ENCODE measurements at regions not wholly inside any gene's neighbourhood (a gene's known extent, or its start where the extent isn't known, plus 50 kb on each side); places are given as distances from the start of the nearest gene placed in this dataset.

DNA sequence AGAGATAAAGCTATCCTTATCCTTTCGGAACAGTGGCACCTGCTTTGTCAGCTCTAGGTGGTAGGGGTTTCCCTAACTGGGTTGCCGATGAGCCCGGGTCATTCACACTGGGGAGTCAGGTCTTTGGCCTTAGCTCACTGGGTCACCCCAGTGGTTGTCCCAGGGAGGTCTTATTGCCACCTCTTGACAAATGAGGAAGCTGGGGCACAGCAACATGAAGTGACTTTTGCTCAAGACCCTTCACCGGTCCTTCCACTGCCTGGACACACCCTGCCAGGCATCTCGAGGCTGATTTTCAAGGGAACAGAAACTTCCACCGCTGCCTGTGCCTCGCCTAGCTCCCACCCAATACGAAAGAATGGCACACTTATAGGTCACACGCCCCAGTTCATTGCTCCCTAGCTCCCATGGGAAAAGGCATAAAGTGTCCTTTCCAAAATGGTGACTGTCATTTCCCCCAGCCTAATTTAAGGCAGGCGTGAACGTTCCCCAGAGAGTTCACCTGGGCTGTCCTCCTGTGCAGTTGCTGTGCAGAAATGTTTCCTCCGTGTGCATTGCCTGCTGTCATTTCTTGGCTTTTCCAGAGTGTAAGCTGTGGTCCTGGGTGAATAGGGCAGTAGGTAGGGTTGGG lies 156.1 kb upstream of the CCND2 start:
- TF ChIP-seq, protein P1, sequence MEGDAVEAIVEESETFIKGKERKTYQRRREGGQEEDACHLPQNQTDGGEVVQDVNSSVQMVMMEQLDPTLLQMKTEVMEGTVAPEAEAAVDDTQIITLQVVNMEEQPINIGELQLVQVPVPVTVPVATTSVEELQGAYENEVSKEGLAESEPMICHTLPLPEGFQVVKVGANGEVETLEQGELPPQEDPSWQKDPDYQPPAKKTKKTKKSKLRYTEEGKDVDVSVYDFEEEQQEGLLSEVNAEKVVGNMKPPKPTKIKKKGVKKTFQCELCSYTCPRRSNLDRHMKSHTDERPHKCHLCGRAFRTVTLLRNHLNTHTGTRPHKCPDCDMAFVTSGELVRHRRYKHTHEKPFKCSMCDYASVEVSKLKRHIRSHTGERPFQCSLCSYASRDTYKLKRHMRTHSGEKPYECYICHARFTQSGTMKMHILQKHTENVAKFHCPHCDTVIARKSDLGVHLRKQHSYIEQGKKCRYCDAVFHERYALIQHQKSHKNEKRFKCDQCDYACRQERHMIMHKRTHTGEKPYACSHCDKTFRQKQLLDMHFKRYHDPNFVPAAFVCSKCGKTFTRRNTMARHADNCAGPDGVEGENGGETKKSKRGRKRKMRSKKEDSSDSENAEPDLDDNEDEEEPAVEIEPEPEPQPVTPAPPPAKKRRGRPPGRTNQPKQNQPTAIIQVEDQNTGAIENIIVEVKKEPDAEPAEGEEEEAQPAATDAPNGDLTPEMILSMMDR (IDR thresholded peaks at IDR 0.05; ENCODE audit: insufficient read depth, low read depth, low read length, missing control alignments), result no peak
- peak overlapping the region; percentile 53 for H3K4me3 ChIP-seq (ENCODE audit: low read depth, low read length)
- DNase-seq (ENCODE audit: low read depth), result peak; percentile 57

DNA sequence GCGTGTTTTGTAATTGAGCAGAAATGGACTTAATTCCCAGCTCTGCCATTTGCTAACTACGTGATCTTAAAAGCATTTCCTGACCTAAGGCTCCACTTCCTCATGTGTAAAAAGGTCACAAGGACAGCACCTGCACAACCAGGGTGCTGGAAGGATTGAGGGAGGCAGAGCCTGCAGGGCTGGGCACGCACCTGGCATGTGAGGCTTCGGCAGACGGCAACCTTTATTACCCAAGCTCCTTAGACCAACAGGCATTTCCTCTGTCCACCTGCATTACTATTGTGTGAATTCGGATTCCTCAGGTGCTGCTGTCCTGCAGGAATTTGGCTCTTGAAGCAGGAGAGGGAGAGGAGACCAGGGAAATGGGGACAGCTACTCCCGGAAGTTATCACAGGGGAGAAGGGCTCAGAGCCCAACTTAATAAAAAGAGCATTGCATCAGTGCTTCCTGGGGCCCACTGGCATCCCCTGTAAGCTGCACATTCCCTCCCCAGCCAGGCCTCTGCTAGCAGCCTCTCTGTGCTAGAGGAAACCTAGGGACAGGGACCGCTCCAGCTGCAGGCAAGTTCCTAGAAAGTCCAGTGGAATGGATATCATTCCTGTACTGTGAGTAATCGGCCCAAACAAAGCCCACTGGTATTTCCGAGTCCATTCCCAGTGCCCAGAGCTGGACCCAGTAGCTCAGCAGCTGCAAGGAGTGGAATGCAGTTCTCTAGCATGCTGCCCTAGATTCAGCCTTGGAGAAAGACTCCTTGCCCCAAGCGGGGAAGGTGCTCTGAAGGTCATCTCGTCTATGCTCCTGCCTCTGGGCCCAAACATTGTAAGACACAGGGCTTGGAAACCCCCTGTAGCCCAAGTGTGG lies 157.1 kb upstream of the CCND2 start:
- TF ChIP-seq, protein P1 (IDR thresholded peaks at IDR 0.05; ENCODE audit: insufficient read depth, low read depth, low read length, missing control alignments), result no peak
- H3K4me3 ChIP-seq (ENCODE audit: low read depth, low read length), result peak overlapping the region; percentile 53
- DNase-seq (ENCODE audit: low read depth), result peak; percentile 39

DNA sequence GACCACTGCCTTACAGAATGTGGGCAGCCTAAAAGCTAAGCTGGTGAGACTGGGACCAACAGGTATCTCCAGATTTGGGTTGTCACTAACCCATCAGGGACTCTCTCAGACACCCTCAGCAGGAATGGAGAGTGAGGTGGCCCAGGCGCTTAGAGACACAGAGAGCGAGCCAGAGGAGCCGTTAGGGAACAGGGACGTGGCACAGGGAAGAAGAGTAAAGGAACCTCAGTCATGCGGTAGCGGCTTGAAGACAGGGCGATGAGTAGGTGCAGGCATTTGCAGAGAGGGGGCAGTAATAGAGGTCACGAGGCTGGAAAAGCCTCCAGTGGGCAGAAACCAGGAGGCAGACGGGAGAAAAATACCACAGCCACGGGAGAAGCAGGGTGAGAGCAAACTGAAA lies 158.0 kb upstream of the CCND2 start:
- no peak for DNase-seq (ENCODE audit: low read depth)
- TF ChIP-seq, protein P1 (IDR thresholded peaks at IDR 0.05; ENCODE audit: insufficient read depth, low read depth, low read length, missing control alignments), result no peak
- no peak overlapping the region for H3K4me3 ChIP-seq (ENCODE audit: low read depth, low read length)

DNA sequence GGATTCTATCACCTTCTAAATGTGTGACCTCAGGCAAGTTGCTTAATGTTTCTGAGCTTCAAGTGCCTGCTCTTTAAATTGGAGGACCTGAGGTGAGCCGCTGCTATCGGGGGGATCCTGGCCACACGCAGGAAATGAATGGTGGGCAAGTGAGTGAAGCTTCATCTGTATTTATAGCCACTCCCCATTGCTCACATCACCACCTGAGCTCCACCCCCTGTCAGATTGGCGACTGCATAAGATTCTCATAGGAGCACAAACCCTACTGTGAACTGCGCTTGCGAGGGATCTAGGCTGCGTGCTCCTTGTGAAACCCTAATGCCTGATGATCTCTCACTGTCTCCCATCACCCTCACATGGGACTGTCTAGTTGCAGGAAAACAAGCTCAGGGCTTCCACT lies 158.6 kb upstream of the CCND2 start:
- DNase-seq (ENCODE audit: low read depth), result no peak
- no peak overlapping the region for H3K4me3 ChIP-seq (ENCODE audit: low read depth, low read length)
- TF ChIP-seq, protein P1 (IDR thresholded peaks at IDR 0.05; ENCODE audit: insufficient read depth, low read depth, low read length, missing control alignments), result no peak

DNA sequence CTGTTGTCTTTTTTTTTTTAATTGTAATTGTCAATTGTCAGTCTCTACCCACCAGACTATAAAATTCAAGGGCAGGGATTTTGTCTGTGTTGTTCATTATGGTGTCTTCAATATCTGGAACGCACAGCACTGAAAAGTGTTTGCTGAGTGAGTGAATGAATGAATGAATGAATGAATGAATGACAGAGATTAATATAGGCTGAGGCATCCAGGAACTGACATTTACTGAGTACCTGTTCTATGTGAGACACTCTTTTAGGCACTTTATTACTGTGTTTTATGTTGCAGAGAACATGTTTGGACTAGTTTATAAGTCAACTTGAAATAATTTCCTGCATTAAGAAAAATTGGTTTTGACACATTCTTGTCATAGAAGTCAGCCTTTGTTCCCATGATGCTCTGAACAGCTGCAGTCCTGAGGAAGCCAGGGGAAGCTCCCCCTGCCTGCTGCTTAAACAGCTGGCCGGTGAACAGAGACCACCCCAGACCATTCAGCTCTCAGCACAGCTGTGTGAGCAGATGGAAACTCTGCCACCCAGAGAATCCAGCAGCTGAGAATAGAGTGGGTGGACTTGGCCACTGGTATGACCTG lies 160.7 kb upstream of the CCND2 start:
- TF ChIP-seq, protein P1 (IDR thresholded peaks at IDR 0.05; ENCODE audit: insufficient read depth, low read depth, low read length, missing control alignments), result no peak
- DNase-seq (ENCODE audit: low read depth), result peak; percentile 55
- no peak overlapping the region for H3K4me3 ChIP-seq (ENCODE audit: low read depth, low read length)

DNA sequence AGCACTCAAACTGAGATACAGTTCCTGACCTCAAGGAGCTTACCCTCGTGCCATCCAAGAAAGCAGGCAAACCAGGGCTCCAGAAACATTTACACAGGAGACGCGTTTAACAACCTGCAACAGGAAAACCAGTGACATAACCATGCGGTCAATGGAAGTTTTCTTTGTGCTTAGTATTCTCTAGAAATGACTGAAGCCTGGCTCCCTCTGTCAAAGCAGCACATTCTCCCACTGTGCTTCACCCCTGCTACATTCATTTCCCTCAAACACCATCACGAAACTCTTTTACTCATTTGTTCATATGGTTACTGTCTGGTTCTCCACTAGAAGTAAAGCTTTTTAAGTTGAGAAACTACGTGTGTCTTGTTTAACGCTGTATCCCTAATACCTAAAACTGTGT lies 161.3 kb upstream of the CCND2 start:
- TF ChIP-seq, protein P1 (IDR thresholded peaks at IDR 0.05; ENCODE audit: insufficient read depth, low read depth, low read length, missing control alignments), result no peak
- H3K4me3 ChIP-seq (ENCODE audit: low read depth, low read length), result no peak overlapping the region
- DNase-seq (ENCODE audit: low read depth), result peak; percentile 84
